ENCODE measurements at regions not wholly inside any gene's neighbourhood (a gene's known extent, or its start where the extent isn't known, plus 50 kb on each side); places are given as distances from the start of the nearest gene placed in this dataset.

GRCh38 chr7:159253657-159254056 is 109.0 kb upstream of the VIPR2 start:
- no peak for DNase-seq

GRCh38 chr7:159250471-159250870 is 105.8 kb upstream of the VIPR2 start:
- no peak for DNase-seq

GRCh38 chr7:159249671-159250070 is 105.0 kb upstream of the VIPR2 start:
- DNase-seq, result no peak

GRCh38 chr7:159247910-159248309 is 103.2 kb upstream of the VIPR2 start:
- no peak for DNase-seq

GRCh38 chr7:159246702-159247480 is 102.2 kb upstream of the VIPR2 start:
- no peak for DNase-seq

GRCh38 chr7:159240962-159241361 is 96.3 kb upstream of the VIPR2 start:
- no peak for DNase-seq

- no peak for DNase-seq
Measured at GRCh38 chr7:159239028-159239427, 94.4 kb upstream of the VIPR2 start.

- DNase-seq, result no peak
Measured at GRCh38 chr7:159238541-159238940, 93.9 kb upstream of the VIPR2 start.

- no peak for DNase-seq
Measured at GRCh38 chr7:159237022-159237653, 92.5 kb upstream of the VIPR2 start.

GRCh38 chr7:159231017-159231416 is 86.3 kb upstream of the VIPR2 start:
- DNase-seq, result no peak

GRCh38 chr7:159229683-159230475 is 85.2 kb upstream of the VIPR2 start:
- DNase-seq, result no peak

- no peak for DNase-seq
Measured at GRCh38 chr7:159227433-159227832, 82.8 kb upstream of the VIPR2 start.

GRCh38 chr7:159226011-159226702 is 81.5 kb upstream of the VIPR2 start:
- no peak for DNase-seq

- DNase-seq, result no peak
Measured at GRCh38 chr7:159218607-159219006, 73.9 kb upstream of the VIPR2 start.

GRCh38 chr7:159218170-159218569 is 73.5 kb upstream of the VIPR2 start:
- no peak for DNase-seq

GRCh38 chr7:159215076-159215475 is 70.4 kb upstream of the VIPR2 start:
- DNase-seq, result no peak

GRCh38 chr7:159213253-159213652 is 68.6 kb upstream of the VIPR2 start:
- DNase-seq, result no peak

- no peak for DNase-seq
Measured at GRCh38 chr7:159212226-159212625, 67.6 kb upstream of the VIPR2 start.

GRCh38 chr7:159211540-159212182 is 67.0 kb upstream of the VIPR2 start:
- DNase-seq, result no peak

GRCh38 chr7:159210581-159211235 is 66.0 kb upstream of the VIPR2 start:
- DNase-seq, result no peak

- DNase-seq, result no peak
Measured at GRCh38 chr7:159209429-159209828, 64.8 kb upstream of the VIPR2 start.

GRCh38 chr7:159207951-159208350 is 63.3 kb upstream of the VIPR2 start:
- DNase-seq, result no peak
